ENCODE measurements at regions not wholly inside any gene's neighbourhood (a gene's known extent, or its start where the extent isn't known, plus 50 kb on each side); places are given as distances from the start of the nearest gene placed in this dataset.

DNA sequence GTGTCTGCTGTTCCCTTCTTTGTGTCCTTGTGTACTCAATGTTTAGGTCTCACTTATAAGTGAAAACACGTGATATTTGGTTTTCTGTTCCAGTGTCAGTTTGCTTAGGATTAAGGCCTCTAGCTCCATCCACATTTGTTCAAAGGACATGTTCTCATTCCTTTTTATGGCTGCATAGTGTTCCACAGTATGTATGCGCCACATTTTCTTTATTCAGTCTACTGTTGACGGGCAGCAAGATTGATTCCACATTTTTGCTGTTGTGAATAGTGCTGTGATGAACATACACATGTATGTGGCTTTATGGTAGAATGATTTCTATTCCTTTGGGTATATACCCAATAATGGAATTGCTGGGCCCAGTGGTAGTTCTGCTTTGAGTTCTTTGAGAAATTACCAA is 122.7 kb upstream of the THBS1 start:
- H3K9me3 ChIP-seq = no peaks in the 10 kb centered on the region
- CTCF ChIA-PET = no interaction called here
- no peaks in the 10 kb centered on the region for H3K27me3 ChIP-seq (replicated peaks; ENCODE audit: control insufficient read depth, insufficient read depth, low read length)
- no peaks in the 10 kb centered on the region for H3K36me3 Mint-ChIP-seq (ENCODE audit: insufficient read depth, unreplicated experiment)
- H3K4me3 Mint-ChIP-seq (ENCODE audit: unreplicated experiment) = no peak overlapping the region
- H3K9me3 Mint-ChIP-seq (ENCODE audit: unreplicated experiment) = no peaks in the 10 kb centered on the region
- no peaks in the 10 kb centered on the region for H3K27me3 Mint-ChIP-seq (ENCODE audit: insufficient read depth, unreplicated experiment)
- H3K27ac Mint-ChIP-seq (ENCODE audit: unreplicated experiment) = no peak overlapping the region
- H3K4me1 ChIP-seq = peaks cover 23% of the 10 kb centered on the region
- DNase-seq = no peak
- peaks cover 21% of the 10 kb centered on the region for H3K4me1 Mint-ChIP-seq (ENCODE audit: low read depth, unreplicated experiment)
- POLR2A ChIA-PET = no interaction called here
- intact Hi-C loops (cut with micrococcal nuclease; ENCODE audit: unreplicated experiment) = no loop called here
- no TSS peak for BruUV-seq (replicated peaks)
- no peak for TF ChIP-seq CTCF (IDR thresholded peaks at IDR 0.05; ENCODE audit: insufficient read depth in 1 of 2, low read depth in 1 of 2, low read length in 1 of 2, severe bottlenecking in 1 of 2, unreplicated experiment in 1 of 2)
- no peaks in the 10 kb centered on the region for H3K36me3 ChIP-seq (ENCODE audit: control insufficient read depth, insufficient read depth, low read length)
- H3K4me3 ChIP-seq (ENCODE audit: low read depth, low read length) = no peak overlapping the region

- DNase-seq = no peak
- Mint-ChIP-seq H3K27ac (ENCODE audit: unreplicated experiment) (no peak overlapping the region), H3K4me3 (ENCODE audit: unreplicated experiment) (no peak overlapping the region), H3K36me3 (ENCODE audit: insufficient read depth, unreplicated experiment) (no peaks in the 10 kb centered on the region), H3K27me3 (ENCODE audit: insufficient read depth, unreplicated experiment) (no peaks in the 10 kb centered on the region), H3K9me3 (ENCODE audit: unreplicated experiment) (no peaks in the 10 kb centered on the region), H3K4me1 (ENCODE audit: low read depth, unreplicated experiment) (peaks cover 16% of the 10 kb centered on the region)
- Histone ChIP-seq H3K9me3 (no peaks in the 10 kb centered on the region), H3K4me1 (peaks cover 20% of the 10 kb centered on the region), H3K36me3 (ENCODE audit: control insufficient read depth, insufficient read depth, low read length) (no peaks in the 10 kb centered on the region), H3K27me3 (replicated peaks; ENCODE audit: control insufficient read depth, insufficient read depth, low read length) (no peaks in the 10 kb centered on the region), H3K4me3 (ENCODE audit: low read depth, low read length) (no peak overlapping the region)
- intact Hi-C loops (cut with micrococcal nuclease; ENCODE audit: unreplicated experiment) = no loop called here
- ChIA-PET POLR2A (no interaction called here), CTCF (no interaction called here)
- no TSS peak for BruUV-seq (replicated peaks)
- TF ChIP-seq CTCF (IDR thresholded peaks at IDR 0.05; ENCODE audit: insufficient read depth in 1 of 2, low read depth in 1 of 2, low read length in 1 of 2, severe bottlenecking in 1 of 2, unreplicated experiment in 1 of 2) = no peak
These were observed 121.3 kb upstream of the THBS1 start for GRCh38 chr15:39459548-39459947.

DNA sequence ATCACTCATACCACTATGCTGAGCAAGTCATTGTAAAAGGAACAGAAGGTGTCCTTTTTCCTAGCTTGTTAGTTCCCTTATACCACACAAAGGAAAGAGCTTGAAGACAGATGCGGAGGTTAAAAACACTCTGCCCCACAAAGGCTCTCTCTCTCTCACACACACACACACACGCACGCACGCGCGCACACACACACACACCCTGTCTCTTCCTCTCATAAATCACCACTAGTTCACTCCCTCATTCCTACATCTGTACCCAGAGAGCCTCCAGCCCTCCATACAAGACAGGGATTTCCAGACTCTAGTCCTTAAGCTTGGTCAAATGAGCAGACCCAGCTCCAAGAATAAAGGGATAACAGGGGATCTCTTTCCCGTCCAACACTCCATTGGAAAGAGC is 120.1 kb upstream of the THBS1 start:
- Mint-ChIP-seq H3K4me1 (ENCODE audit: low read depth, unreplicated experiment) (peaks cover 8% of the 10 kb centered on the region), H3K27me3 (ENCODE audit: insufficient read depth, unreplicated experiment) (no peaks in the 10 kb centered on the region), H3K36me3 (ENCODE audit: insufficient read depth, unreplicated experiment) (no peaks in the 10 kb centered on the region), H3K27ac (ENCODE audit: unreplicated experiment) (no peak overlapping the region), H3K9me3 (ENCODE audit: unreplicated experiment) (no peaks in the 10 kb centered on the region), H3K4me3 (ENCODE audit: unreplicated experiment) (no peak overlapping the region)
- H3K27me3 ChIP-seq (replicated peaks; ENCODE audit: control insufficient read depth, insufficient read depth, low read length) = no peaks in the 10 kb centered on the region
- H3K9me3 ChIP-seq = no peaks in the 10 kb centered on the region
- intact Hi-C loops (cut with micrococcal nuclease; ENCODE audit: unreplicated experiment) = no loop called here
- no peak overlapping the region for H3K4me3 ChIP-seq (ENCODE audit: low read depth, low read length)
- POLR2A ChIA-PET = no interaction called here
- CTCF ChIA-PET = no interaction called here
- BruUV-seq (replicated peaks) = no TSS peak
- no peak for DNase-seq
- TF ChIP-seq CTCF (IDR thresholded peaks at IDR 0.05; ENCODE audit: insufficient read depth in 1 of 2, low read depth in 1 of 2, low read length in 1 of 2, severe bottlenecking in 1 of 2, unreplicated experiment in 1 of 2) = no peak
- H3K4me1 ChIP-seq = peaks cover 8% of the 10 kb centered on the region
- H3K36me3 ChIP-seq (ENCODE audit: control insufficient read depth, insufficient read depth, low read length) = no peaks in the 10 kb centered on the region

Data from Caco-2 (cell line).